ENCODE measurements at regions not wholly inside any gene's neighbourhood (a gene's known extent, or its start where the extent isn't known, plus 50 kb on each side); places are given as distances from the start of the nearest gene placed in this dataset.

DNA sequence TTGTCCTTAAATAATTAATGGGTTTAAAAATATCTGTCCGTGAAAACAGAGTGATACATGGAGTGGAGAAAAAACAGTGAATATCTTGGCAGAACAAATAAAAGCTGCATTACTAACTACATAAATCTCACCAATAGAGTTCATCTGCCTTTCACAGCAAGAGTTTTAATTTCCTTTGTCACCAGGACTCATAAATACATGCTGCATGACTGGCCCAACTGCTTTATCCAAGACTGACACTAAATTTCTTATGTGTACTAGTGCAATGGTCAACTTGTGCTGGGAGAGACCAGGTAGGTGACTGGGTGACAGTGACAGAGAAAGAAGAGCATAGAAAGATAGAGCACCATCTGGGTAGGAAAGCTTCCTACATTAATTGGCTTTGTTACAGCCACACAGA is 402.8 kb downstream of the RAD51AP2 start:
- H3K4me3 ChIP-seq (ENCODE audit: low read depth, low read length): no peak overlapping the region

DNA sequence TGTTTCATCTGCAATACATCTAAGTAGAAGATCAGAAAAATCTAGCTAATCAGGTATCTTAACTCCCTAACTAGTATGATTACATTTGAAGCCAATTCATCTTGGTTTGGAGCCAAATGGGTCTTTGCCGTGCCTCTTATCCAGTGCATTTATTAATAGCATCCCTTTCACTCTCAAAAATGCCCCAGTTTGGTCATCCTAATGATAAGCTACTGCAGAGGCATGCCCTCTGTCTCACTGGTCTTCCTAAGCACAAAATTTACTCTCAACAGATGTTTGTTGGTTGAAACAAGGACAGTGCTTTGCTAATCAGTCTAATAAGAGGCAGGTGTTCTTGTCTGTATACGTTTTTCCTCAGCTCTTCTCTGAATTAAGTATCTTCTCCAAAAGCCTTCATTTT is 403.2 kb downstream of the RAD51AP2 start:
- DNase-seq (ENCODE audit: low read depth): no peak
- no peak overlapping the region for H3K4me3 ChIP-seq (ENCODE audit: low read depth, low read length)

More for the DNA sequence above, 402.8 kb downstream of the RAD51AP2 start:
- no peak for DNase-seq (ENCODE audit: low read depth)

DNA sequence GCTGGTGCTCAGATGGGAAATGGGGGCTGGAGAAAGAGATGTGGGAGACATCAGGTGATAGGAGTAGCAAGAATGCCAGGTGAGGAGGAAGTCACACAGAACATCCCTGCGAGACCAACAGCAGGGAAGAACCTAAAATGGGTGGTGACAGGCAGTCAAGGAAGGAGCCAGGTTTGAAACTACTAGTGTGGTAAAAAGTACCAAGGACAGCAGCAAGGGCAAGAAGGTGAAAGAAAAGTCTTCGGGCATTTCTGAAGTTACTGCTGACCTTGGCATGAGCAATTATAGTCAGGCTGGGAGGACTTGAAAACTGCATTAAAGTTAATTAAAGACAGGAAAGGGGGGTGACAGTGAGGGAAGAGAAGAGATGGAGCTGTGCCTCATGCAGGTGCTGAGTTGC is 410.4 kb downstream of the RAD51AP2 start:
- DNase-seq (ENCODE audit: low read depth): no peak

DNA sequence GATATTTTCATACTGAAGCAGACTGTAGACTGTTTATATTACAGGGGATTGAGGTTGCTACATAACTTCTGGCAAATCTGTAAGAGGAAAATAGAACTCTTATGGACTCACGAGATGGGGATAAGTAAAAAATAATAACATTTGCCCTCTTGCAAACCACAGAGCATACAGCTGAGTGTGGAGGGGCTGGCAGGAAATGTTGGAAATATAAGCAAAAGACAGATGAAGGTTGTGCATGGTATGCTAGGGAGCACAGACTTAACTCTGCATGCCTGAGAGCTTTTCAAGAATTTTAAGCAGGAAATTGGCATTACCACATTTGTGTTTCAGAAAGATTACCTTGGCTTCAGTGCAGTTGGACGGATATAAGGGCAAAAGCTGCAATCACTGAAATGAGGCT is 411.1 kb downstream of the RAD51AP2 start:
- no peak overlapping the region for H3K4me3 ChIP-seq (ENCODE audit: low read depth, low read length)
- DNase-seq (ENCODE audit: low read depth): peak; percentile 40

More for the DNA sequence above, 410.4 kb downstream of the RAD51AP2 start:
- H3K4me3 ChIP-seq (ENCODE audit: low read depth, low read length): no peak overlapping the region

DNA sequence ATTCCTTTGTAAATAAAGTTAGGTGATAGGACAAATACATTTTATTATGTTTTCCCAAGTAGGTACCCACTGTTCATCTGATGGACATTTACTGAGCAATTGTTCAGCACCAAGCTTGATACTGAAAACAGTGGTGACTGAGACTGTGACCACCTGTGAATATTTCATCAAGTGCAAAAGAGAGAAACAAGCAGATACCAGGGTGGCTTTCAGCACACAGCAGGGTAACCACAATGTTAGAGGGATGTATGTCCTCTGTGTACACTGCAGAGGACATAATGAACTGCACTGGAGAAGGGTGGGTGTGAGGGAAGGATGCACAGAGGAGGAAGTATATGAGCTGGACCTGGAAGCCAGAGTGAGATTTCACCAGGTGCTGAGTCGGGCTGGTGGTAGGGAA is 411.8 kb downstream of the RAD51AP2 start:
- DNase-seq (ENCODE audit: low read depth): no peak
- no peak overlapping the region for H3K4me3 ChIP-seq (ENCODE audit: low read depth, low read length)

DNA sequence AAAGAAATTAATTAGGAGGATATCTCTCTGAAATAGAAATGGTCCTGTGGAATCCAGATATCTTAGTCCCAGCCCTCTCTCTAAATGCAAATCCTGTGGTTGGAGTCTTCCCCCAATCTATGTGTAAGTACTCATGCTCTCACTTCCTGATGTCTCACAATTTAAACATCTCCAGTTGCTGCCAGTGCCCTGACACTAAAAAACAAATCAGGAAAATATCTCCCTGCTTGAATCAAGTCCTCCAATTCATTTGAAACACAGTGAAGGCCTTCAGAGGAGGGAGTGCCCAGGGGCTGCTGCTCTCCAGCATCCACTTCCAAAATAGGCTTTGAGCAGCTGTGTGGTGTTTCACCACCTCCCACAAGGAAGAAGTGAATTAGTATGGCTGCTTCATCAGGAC is 413.8 kb downstream of the RAD51AP2 start:
- DNase-seq (ENCODE audit: low read depth): peak; percentile 57

DNA sequence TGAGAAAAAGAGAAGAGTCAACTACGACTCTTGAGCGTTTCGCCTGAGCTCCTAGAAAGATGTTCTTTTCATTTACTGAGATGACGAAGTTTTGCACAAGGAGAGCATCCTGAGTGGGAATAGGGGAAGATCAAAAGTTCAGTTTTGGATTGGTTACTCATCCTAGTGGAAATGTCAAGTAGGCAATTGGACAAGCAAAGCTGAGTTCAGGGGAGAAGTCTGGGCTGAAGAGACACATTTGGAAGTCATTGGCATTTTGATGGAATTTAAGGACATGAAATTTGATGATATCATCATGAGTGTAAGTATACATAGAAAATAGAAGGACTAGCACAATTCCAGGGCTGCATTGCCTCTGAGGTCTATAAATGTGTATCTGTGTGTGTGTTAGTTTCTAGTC is 416.6 kb downstream of the RAD51AP2 start:
- no peak overlapping the region for H3K4me3 ChIP-seq (ENCODE audit: low read depth, low read length)
- DNase-seq (ENCODE audit: low read depth): no peak

More for the DNA sequence above, 413.8 kb downstream of the RAD51AP2 start:
- no peak overlapping the region for H3K4me3 ChIP-seq (ENCODE audit: low read depth, low read length)

DNA sequence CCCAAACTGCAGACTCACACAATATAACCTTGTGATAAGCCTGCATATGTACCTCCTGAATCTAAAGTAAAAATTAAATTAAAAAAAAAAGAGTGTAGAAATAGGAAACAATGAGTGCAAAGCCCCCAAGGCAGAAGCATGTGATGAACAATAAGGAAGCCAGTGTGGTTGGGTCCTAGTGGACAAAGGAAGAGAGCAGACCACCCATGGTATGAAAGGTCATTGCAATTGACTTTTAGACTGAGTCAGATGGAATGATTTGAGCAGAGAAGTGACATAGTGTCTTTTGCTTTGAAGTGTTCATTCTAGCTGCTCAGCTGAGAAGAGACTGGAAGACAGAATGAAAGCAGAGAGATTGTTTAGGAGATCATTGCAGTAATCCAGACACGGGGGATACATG is 417.1 kb downstream of the RAD51AP2 start:
- no peak overlapping the region for H3K4me3 ChIP-seq (ENCODE audit: low read depth, low read length)
- no peak for DNase-seq (ENCODE audit: low read depth)

DNA sequence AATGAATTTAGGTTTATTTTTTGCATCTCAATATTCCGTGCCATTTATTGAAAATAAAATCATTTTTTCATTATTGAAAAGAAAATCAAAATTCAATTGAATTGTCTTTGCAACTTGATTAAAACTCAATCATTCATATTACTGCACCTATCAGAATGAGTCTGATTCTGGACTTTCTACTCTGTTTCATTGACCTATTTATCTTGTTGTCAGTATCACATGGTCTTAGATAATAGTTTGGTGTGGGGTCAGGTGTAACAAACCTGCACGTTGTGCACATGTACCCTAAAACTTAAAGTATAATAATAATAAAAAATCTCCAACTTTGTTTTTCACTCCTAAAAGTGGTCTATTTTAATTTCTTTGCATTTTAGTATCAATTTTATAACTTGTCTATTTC is 422.9 kb downstream of the RAD51AP2 start:
- H3K4me3 ChIP-seq (ENCODE audit: low read depth, low read length): no peak overlapping the region
- no peak for DNase-seq (ENCODE audit: low read depth)

DNA sequence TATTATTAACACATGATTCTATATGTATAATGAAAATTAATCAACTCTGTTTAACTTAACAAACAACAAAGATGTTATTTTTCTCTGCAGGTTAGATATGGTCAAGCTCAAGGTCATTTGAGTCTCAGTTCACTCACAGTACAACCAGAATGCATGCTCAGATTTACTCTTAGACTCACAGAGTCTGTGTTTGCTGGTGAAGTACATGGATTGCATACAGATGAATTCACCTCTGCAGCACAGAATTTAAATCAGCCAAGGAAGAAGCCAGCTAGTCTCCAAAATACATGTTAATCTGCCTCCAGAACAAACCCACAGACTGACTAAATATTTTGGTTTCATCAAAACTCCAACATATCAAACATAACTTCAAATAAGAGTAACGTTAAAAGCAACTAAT is 424.5 kb downstream of the RAD51AP2 start:
- no peak overlapping the region for H3K4me3 ChIP-seq (ENCODE audit: low read depth, low read length)
- DNase-seq (ENCODE audit: low read depth): no peak

DNA sequence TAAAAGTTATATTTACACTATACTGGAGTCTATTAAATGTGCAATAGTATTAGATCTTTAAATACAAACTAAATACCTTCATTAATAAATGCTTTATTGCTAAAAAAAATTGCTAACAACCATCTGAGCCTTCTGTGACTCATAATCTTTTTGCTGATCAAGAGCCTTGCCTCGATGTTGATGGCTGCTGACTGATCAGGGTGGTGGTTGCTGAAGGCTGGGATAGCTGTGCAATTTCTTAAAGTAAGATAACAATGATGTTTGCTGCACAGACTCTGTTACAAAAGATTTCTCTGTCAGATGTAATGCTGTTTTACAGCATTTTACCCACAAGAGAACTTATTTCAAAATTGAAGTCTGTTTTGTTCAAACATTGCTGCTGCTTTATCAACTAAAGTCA is 421.4 kb upstream of the CYRIA start:
- no peak for DNase-seq (ENCODE audit: low read depth)
- no peak overlapping the region for H3K4me3 ChIP-seq (ENCODE audit: low read depth, low read length)

DNA sequence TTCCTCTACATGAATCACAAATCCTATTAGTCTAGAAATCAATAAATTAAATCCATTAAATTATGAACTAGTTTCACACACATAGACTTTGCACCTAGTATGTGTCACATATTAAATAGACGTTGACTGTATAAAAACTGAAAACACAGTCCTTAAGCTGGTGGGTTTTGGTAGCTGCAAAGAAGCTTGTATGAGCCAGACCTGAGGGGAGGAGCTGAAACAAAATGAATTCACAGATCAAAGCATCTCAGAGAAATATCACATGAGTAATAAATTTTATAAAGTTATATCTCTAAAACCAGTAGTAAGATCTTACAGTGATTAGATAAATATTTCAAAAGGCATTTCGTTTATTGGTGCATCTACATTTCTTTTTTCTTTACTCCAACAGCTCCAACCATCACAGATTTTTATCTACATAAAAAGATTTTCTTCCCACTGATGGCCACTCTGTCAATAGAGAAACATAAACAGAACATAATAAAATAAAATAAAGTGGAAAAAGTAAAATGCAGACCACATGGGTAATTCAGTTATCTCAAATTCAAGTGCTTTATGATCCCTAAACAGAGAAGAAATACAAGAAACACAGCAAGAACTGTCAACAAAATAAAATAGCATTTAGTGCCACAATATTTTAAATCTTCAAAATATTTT is 420.0 kb upstream of the CYRIA start:
- no peak for DNase-seq (ENCODE audit: low read depth)
- no peak overlapping the region for H3K4me3 ChIP-seq (ENCODE audit: low read depth, low read length)

DNA sequence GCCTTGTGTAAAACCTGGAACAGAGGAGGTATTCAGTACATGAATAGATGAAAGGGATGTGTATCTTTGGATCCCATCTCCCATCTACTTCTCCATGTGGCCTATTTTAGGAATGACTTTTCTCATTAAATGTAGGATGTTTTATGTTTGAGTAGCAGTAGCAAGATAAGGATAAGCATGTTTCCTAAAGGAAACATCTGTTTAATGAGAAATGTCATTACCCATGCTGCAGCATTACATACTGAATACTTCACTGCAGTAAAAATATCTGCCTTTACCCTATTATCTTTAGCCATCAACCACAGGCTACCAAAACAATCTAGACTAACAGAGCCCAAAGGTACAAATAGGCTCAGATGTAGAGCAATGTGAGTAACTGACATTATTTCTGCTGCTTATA is 419.2 kb upstream of the CYRIA start:
- H3K4me3 ChIP-seq (ENCODE audit: low read depth, low read length): no peak overlapping the region
- DNase-seq (ENCODE audit: low read depth): no peak

DNA sequence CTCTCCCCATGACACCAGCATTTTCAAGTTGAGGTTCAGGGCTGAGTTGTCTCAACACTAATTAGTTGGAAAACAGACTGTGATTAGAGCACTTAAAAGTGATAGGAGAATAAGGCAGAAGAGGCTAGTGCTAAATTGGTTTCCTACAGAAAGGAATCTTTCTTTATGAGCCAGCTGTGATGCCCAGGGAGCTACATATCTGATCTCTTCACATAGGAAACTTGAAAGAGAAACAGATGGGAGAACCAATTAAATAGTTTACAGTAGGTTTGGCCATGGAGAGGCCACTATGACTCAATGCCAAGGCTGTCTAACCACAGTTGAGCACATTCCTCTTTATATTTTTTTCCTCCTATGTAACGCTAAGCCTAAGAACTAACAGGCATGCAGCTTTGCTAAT is 418.3 kb upstream of the CYRIA start:
- no peak overlapping the region for H3K4me3 ChIP-seq (ENCODE audit: low read depth, low read length)

DNA sequence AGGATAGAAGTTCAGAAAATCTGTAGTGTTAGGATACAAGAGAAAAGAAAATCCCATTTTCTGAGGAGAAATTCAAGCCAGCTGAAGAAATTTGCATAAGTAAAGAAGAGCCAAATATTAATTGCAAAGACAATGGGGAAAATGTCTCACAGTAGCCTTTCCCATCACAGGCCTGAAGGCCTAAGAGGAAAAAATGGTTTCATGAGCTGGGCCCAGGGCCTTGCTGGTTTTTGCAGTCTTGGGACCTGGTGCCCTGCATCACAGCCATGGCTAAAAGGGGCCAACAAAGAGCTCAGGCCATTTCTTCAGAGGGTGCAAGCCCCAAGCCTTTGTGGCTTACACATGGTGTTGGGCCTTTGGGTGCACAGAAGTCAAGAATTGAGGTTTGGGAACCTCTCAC is 413.6 kb upstream of the CYRIA start:
- H3K4me3 ChIP-seq (ENCODE audit: low read depth, low read length): no peak overlapping the region
- DNase-seq (ENCODE audit: low read depth): no peak

More for the DNA sequence above, 418.3 kb upstream of the CYRIA start:
- DNase-seq (ENCODE audit: low read depth): peak; percentile 48

DNA sequence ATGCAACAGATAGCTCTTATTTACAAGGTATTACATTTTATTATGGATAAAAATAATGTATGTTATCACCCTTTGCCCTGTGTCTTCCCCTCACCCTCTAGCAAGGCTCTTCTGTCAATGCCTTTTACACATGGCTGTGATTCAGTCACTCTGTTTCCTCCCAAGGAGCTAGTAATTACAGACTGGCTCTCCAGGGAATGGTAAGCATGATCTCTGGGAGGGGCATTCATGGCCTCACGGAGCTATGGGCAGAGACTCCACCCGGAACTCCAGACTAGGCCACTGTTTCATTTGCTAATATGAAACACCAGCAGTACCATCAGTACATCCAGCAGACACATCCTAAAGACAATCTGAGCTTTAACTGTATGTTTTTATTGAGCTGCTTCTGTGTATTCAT is 410.9 kb upstream of the CYRIA start:
- H3K4me3 ChIP-seq (ENCODE audit: low read depth, low read length): no peak overlapping the region
- no peak for DNase-seq (ENCODE audit: low read depth)

DNA sequence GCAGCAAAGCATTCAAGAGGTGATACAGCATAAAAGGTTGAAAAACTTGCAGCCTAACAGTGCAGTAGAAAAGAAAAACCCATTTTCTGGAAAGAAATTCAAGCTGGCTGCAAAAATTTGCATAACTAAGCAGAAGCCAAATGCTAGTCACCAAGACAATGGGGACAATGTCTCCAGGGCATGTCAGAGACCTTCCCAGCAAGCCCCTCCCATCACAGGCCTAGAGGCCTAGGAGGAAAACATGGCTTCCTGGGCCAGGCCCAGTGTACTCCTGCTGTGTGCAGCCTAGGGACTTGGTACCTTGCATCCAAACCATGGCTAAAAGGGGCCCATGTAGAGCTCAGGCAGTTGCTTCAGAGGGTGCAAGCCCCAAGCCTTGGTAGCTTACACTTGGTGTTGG is 405.1 kb upstream of the CYRIA start:
- H3K4me3 ChIP-seq (ENCODE audit: low read depth, low read length): no peak overlapping the region
- no peak for DNase-seq (ENCODE audit: low read depth)

DNA sequence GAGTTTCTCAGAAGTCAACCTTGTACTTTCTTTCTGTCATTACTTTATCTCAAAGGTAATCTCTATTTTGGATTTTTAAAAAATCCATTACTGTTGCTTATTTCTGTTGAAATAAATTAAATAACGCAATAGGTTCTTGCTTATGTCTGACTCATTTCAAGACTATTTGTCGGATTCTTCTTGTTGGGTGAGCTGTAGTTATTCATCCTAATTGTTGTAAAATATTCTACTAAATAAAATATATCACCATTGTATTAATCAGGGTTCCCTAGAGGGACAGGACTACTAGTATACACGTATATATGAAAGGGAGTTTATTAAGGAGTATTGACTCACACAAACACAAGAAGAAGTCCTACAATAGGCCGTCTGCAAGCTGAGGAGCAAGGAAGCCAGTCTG is 403.9 kb upstream of the CYRIA start:
- H3K4me3 ChIP-seq (ENCODE audit: low read depth, low read length): no peak overlapping the region

DNA sequence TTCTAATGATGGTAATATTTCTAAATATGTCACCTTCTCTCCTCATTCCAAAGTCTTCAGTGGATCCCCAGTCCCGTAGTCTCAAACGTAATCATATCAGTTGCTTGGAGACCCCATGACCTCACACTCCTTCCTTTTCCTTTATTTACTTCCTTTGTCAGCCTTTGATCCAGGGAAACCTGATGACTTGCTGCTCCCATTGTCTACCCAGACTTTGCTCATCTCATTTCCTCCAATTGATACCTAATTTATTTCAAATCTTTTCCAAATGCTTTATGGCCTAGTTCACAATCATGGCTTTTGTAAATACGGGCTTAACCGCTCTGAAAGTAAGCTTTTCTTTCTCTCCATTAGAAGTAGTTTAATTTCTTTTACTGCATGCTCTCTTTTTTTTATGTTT is 402.4 kb upstream of the CYRIA start:
- H3K4me3 ChIP-seq (ENCODE audit: low read depth, low read length): no peak overlapping the region
- no peak for DNase-seq (ENCODE audit: low read depth)

More for the DNA sequence above, 403.9 kb upstream of the CYRIA start:
- no peak for DNase-seq (ENCODE audit: low read depth)

DNA sequence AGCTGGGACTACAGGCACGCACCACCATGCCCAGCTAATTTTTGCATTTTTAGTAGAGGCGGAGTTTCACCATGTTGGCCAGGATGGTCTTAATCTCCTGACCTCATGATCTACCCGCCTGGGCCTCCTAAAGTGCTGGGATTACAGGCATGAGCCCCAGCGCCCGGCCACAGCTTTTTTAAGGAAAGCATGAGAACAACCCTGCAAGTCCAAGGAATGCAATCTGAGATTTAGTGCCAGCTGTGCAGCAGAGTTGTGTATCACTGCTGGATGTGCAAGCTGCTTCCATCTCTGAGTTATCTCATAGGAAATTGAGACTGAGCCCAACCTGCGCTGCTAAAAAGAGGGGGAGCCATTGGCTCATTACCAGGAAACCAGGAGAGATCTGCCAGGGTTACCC is 399.9 kb upstream of the CYRIA start:
- no peak overlapping the region for H3K4me3 ChIP-seq (ENCODE audit: low read depth, low read length)
- no peak for DNase-seq (ENCODE audit: low read depth)

DNA sequence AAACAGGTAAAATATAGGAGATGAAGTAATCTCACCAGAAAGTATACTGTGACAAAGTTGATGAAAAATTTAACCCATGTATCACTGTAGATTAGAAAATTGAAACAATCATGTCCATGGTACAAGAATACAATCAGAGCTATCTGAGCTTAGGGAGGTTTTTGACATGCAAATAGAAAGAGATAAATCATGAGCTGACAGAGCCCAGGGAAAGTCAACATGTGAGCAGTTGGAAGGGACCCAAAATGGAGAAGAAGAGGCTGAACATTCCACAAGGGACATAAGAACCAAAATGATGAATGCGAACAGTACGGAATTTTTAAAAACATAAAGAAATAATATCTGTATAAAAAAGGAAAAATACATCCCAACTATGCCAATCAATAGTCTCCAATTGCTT is 395.4 kb upstream of the CYRIA start:
- no peak overlapping the region for H3K4me3 ChIP-seq (ENCODE audit: low read depth, low read length)
- DNase-seq (ENCODE audit: low read depth): no peak

DNA sequence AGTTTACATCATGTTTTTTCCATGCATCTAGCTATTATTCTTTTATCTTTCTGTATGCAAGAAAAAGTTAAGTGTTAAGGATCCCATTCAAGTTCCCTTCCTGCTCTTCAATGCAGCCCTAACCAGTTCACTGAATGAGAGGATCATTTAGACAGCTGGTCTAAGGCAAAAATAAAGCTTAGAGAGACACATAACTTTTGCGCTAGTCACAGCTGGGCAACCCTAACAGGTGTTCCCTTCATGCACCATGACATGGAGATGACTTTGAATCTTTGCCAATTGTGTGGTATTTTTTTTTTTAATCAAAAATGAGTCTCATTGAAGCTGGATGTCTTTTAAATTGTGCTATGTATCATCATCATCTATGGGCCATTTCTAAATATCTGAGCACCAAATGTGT is 393.8 kb upstream of the CYRIA start:
- peak; percentile 39 for DNase-seq (ENCODE audit: low read depth)
- no peak overlapping the region for H3K4me3 ChIP-seq (ENCODE audit: low read depth, low read length)

All from skeletal muscle cell (primary cell).